T-helper 1 cell treated with Interleukin-12 subunit alpha and Interleukin-12 subunit beta and Interleukin-4 antibody, amounts not matched to agents 30 μg/mL and 1 μg/mL, for 36 hours (primary cell): ENCODE measurements at regions not wholly inside any gene's neighbourhood (a gene's known extent, or its start where the extent isn't known, plus 50 kb on each side); places are given as distances from the start of the nearest gene placed in this dataset.
"Not testable (repeated sequence)": the region's sequence is repeated elsewhere in the genome, so short reads cannot be mapped to it uniquely, and the experiment has no call there.

ENCODE experiments used
- H3K27ac Mint-ChIP-seq: one replicate; pipeline ENCODE4 v1.8.0; 2021; ENCODE audit warnings: mild to moderate bottlenecking, mixed read lengths
- H3K27me3 Mint-ChIP-seq: one replicate; pipeline ENCODE4 v1.8.0; 2021; ENCODE audit warnings: low read depth, mixed read lengths
- H3K36me3 Mint-ChIP-seq: one replicate; pipeline ENCODE4 v1.8.0; 2021; ENCODE audit warnings: low read depth, mixed read lengths
- H3K4me1 Mint-ChIP-seq: one replicate; pipeline ENCODE4 v1.8.0; 2021; ENCODE audit warnings: low read depth, mixed read lengths
- H3K4me3 Mint-ChIP-seq: one replicate; pipeline ENCODE4 v1.8.0; 2021; ENCODE audit warnings: mild to moderate bottlenecking, moderate library complexity, mixed read lengths
- H3K9me3 Mint-ChIP-seq: one replicate; pipeline ENCODE4 v1.8.0; 2021; ENCODE audit warnings: mixed read lengths

DNA sequence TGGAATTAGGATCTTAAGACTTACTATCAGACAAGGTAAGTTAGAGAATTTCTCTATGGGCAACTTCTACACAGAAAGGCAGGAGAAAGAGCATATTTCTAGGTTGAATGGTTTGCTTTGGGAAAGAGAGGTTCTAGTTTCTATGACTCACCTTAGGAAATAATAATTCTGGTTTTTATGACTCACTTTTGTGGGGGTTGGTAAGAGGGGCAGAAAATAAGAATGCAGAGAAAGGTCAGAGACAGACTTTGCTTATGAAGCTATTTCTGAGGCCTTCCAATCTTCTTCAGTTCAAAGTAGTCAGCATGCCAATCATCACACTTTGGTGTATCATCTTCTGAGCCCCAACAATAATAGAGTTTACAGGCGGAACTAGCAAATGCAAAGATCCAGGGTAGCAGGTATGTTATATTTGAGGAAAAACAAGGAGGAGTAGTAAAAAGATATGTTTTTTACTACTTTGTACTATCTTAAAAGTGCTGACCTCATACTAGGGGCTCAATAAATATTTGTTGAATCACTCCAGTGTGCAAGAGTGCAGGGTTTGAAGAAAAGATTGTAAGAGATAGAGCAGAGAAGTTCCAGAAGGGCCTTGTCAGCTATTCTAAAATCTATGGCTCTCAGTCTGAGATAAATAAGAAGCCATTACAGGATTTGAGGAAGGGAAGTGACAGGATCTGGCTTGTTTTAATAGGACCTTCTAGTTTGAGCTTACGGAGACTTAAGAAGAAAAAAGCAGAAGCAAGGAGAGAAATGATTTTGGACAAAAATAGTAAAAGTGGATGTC is 56.7 kb upstream of the LRFN5 start:
- Mint-ChIP-seq H3K9me3 (no peaks in the 10 kb centered on the region), H3K4me1 (no peaks in the 10 kb centered on the region), H3K36me3 (no peaks in the 10 kb centered on the region), H3K4me3 (no peak overlapping the region), H3K27ac (no peak overlapping the region), H3K27me3 (no peaks in the 10 kb centered on the region)

DNA sequence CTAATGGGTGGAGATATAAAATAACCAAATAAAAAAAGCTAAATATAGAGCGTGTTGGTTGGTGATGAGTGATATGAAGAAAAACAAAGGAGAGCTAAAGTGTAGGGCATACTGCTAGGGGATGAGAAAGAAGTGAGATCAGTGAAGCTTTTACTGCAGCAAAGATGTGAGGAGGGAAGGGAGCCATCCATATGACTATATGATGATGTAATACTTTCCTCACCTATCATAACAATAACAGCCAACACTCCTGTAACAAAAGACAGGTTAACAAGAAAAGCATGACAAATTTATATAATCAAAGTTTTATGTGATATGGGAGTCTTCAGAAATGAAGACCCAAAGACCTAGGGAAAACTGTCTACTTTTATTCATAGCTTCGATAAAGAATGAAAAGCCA is 57.4 kb upstream of the LRFN5 start:
- H3K9me3 Mint-ChIP-seq = peaks cover 5% of the 10 kb centered on the region
- no peaks in the 10 kb centered on the region for H3K27me3 Mint-ChIP-seq
- no peaks in the 10 kb centered on the region for H3K36me3 Mint-ChIP-seq
- no peak overlapping the region for H3K27ac Mint-ChIP-seq
- no peak overlapping the region for H3K4me3 Mint-ChIP-seq
- H3K4me1 Mint-ChIP-seq = no peaks in the 10 kb centered on the region

DNA sequence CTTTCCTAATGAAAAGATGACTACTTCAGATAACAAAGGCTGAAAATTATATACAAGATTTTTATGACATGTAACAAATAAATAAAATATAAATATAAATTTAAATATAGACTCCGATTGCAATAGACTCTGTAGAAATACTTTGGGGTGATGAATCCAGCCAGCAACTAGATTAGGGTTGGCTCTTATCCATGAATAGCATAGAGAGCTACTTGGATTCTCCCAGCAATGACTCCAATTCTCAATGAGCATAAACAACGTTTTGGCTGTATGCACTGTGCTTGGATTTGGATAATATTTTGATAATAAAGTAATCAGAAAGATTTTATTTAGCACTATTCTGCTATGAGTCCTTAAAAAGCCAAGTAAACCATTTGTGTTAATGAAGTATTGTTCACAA is 58.0 kb upstream of the LRFN5 start:
- no peak overlapping the region for H3K27ac Mint-ChIP-seq
- no peaks in the 10 kb centered on the region for H3K4me1 Mint-ChIP-seq
- H3K27me3 Mint-ChIP-seq = no peaks in the 10 kb centered on the region
- peaks cover 11% of the 10 kb centered on the region for H3K9me3 Mint-ChIP-seq
- H3K36me3 Mint-ChIP-seq = no peaks in the 10 kb centered on the region
- H3K4me3 Mint-ChIP-seq = no peak overlapping the region

DNA sequence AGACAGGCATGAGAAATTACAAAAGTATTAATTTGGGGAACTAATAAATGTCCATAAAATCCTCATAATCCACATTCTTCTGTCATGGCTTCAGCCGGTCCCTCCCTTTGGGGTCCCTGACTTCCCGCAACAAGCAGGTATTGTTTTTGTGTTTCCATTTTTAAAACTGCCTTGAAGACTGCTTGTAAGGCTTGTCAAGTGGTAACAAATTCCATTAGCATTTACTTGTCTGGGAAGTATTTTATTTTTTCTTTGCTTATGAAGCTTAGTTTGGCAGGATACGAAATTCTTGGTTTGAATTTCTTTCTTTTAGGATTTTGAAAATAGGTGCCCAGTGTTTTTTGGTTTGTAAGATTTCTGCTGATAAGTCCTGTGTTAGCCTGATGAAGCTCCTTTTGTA is 65.3 kb upstream of the LRFN5 start:
- no peaks in the 10 kb centered on the region for H3K36me3 Mint-ChIP-seq
- no peak overlapping the region for H3K4me3 Mint-ChIP-seq
- no peaks in the 10 kb centered on the region for H3K4me1 Mint-ChIP-seq
- no peaks in the 10 kb centered on the region for H3K27me3 Mint-ChIP-seq
- H3K9me3 Mint-ChIP-seq = peaks cover 23% of the 10 kb centered on the region
- H3K27ac Mint-ChIP-seq = no peak overlapping the region

GRCh38 chr14:41532255-41532654 is 74.4 kb upstream of the LRFN5 start:
- Mint-ChIP-seq H3K4me1 (no peaks in the 10 kb centered on the region), H3K4me3 (no peak overlapping the region), H3K9me3 (no peaks in the 10 kb centered on the region), H3K27me3 (no peaks in the 10 kb centered on the region), H3K36me3 (no peaks in the 10 kb centered on the region), H3K27ac (no peak overlapping the region)

DNA sequence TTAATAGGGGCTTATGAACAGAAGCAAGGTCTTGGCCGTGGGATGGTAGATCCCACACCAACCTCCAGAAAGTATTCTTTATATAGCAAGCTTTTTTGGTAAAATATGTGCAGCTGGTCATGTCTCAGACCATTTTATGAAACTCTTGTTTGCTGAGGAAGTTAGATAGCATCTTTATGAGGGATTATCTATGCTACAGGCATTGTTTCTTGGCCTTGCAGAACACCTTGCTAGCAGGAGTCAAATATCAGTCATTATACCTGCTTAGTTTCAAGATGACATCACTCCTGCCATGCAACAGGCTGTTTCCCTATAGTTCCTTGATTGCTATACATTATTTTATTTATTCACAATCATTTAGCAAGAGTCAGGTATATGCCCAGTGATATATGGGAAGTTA is 84.8 kb upstream of the LRFN5 start:
- no peak overlapping the region for H3K4me3 Mint-ChIP-seq
- H3K4me1 Mint-ChIP-seq = no peaks in the 10 kb centered on the region
- H3K27ac Mint-ChIP-seq = no peak overlapping the region
- H3K36me3 Mint-ChIP-seq = no peaks in the 10 kb centered on the region
- H3K27me3 Mint-ChIP-seq = no peaks in the 10 kb centered on the region
- H3K9me3 Mint-ChIP-seq = peaks cover 16% of the 10 kb centered on the region

- H3K36me3 Mint-ChIP-seq, H3K4me1 Mint-ChIP-seq, H3K27me3 Mint-ChIP-seq, H3K4me3 Mint-ChIP-seq, H3K27ac Mint-ChIP-seq: not testable (repeated sequence)
- peaks cover 13% of the 10 kb centered on the region for H3K9me3 Mint-ChIP-seq
These were observed 88.6 kb upstream of the LRFN5 start for GRCh38 chr14:41518030-41518429.

DNA sequence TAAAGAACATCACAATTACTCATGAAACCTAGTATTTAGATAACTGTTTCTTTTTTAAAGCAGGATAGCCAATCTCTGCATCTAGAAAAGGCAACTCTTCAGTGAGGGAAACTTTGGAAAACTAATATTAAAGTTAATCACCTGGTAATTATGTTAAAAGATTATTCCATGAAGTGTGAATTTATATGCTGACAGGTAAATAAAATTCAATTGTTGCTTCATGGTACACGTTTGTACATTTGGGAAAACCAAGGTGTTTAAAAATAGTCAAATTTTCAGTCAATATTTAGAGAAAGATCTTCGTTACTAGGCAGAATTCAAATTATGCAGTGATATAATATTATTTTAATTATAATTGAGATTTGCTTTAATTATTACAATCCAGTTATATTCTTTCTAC is 100.1 kb upstream of the LRFN5 start:
- H3K27me3 Mint-ChIP-seq = no peaks in the 10 kb centered on the region
- H3K4me3 Mint-ChIP-seq = no peak overlapping the region
- no peak overlapping the region for H3K27ac Mint-ChIP-seq
- H3K36me3 Mint-ChIP-seq = no peaks in the 10 kb centered on the region
- H3K9me3 Mint-ChIP-seq = no peaks in the 10 kb centered on the region
- no peaks in the 10 kb centered on the region for H3K4me1 Mint-ChIP-seq

DNA sequence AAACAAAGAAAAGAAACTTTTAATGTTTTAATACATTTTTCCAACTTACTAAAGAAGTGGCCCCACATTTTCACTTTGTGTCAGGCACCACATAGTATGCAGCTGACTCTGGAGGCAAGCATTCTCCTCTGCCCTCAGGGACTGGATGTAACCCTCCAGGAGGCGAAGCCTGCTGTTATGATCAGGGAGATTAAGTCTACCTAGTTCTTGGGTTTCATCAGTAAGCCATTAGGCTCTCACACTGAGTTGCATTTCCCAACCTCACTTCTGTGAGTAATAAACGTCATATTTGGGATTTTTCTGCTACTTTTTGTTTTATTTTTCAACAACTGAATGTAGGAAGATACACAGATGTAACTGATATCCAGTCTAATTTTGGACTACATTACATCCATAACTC is 101.2 kb upstream of the LRFN5 start:
- H3K9me3 Mint-ChIP-seq = no peaks in the 10 kb centered on the region
- no peaks in the 10 kb centered on the region for H3K27me3 Mint-ChIP-seq
- no peaks in the 10 kb centered on the region for H3K36me3 Mint-ChIP-seq
- no peak overlapping the region for H3K27ac Mint-ChIP-seq
- H3K4me3 Mint-ChIP-seq = no peak overlapping the region
- H3K4me1 Mint-ChIP-seq = no peaks in the 10 kb centered on the region

GRCh38 chr14:41498959-41499358 is 107.7 kb upstream of the LRFN5 start:
- no peaks in the 10 kb centered on the region for H3K9me3 Mint-ChIP-seq
- H3K36me3 Mint-ChIP-seq = no peaks in the 10 kb centered on the region
- no peaks in the 10 kb centered on the region for H3K4me1 Mint-ChIP-seq
- no peak overlapping the region for H3K27ac Mint-ChIP-seq
- no peak overlapping the region for H3K4me3 Mint-ChIP-seq
- no peaks in the 10 kb centered on the region for H3K27me3 Mint-ChIP-seq

DNA sequence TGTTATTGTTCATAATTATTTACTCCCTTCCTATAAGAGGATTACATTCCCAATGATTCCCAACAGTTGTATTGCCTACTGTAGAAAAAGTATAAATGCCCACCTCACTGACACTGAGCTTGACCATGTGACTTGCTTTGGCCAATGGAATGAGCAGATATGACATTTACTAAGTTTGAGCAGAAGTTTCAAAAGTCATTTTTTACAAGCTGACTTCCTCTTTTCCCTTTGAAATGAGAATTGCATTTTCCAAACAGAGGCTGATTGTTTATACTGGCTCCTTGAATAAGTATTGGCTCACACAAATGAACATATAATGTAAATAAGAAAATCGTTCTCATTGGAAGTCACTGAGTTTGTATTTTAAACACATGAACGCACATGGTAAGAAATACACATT is 116.4 kb upstream of the LRFN5 start:
- Mint-ChIP-seq H3K36me3 (no peaks in the 10 kb centered on the region), H3K9me3 (peaks cover 11% of the 10 kb centered on the region), H3K27me3 (no peaks in the 10 kb centered on the region), H3K27ac (no peak overlapping the region), H3K4me3 (no peak overlapping the region), H3K4me1 (no peaks in the 10 kb centered on the region)

GRCh38 chr14:41489315-41489972 is 117.2 kb upstream of the LRFN5 start:
- H3K9me3 Mint-ChIP-seq = peaks cover 11% of the 10 kb centered on the region
- no peaks in the 10 kb centered on the region for H3K27me3 Mint-ChIP-seq
- H3K4me3 Mint-ChIP-seq = no peak overlapping the region
- H3K36me3 Mint-ChIP-seq = no peaks in the 10 kb centered on the region
- no peak overlapping the region for H3K27ac Mint-ChIP-seq
- no peaks in the 10 kb centered on the region for H3K4me1 Mint-ChIP-seq

GRCh38 chr14:41488401-41488800 is 118.3 kb upstream of the LRFN5 start:
- Mint-ChIP-seq H3K4me1 (no peaks in the 10 kb centered on the region), H3K4me3 (no peak overlapping the region), H3K9me3 (peaks cover 11% of the 10 kb centered on the region), H3K27me3 (no peaks in the 10 kb centered on the region), H3K36me3 (no peaks in the 10 kb centered on the region), H3K27ac (no peak overlapping the region)

DNA sequence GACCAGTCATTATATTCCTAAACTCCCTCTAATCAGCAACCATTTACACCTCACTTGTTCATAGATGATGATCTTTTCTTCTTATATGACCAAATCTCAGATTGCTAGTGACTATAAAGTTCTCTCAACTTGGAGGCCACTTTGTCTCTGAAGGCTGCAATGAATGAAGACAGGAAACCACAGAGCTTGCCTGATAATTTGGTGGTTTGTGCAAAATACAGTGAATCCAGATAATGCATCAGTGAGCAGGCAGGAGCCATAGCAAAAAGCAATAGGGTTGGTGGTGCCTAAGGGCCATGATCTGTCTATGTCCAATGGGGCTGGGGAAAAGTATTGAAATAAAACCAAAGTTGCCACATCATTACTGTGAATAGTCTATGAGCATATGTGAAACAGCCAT is 123.8 kb upstream of the LRFN5 start:
- Mint-ChIP-seq H3K9me3 (no peaks in the 10 kb centered on the region), H3K27me3 (no peaks in the 10 kb centered on the region), H3K27ac (no peak overlapping the region), H3K36me3 (no peaks in the 10 kb centered on the region), H3K4me1 (no peaks in the 10 kb centered on the region), H3K4me3 (no peak overlapping the region)

DNA sequence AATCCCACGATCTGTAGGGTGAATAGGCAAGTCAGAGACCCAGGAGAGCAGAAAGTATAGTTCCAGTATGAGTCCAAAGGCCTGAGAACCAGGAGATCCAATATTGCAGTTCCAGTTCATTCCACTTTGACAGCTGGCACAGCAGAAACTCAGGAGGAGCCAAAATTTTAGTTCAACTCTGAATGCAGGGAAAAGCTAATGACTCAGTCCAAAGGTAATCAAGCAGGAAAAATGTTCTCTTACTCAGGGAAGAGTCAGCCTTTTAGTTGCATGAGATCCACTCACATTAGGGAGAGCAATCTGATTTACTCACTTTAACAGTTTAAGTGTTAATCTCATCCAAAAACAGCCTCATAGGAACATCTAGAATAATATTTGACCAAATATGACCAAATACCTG is 130.2 kb upstream of the LRFN5 start:
- H3K9me3 Mint-ChIP-seq = peaks cover under 1% of the 10 kb centered on the region
- H3K27ac Mint-ChIP-seq = no peak overlapping the region
- H3K36me3 Mint-ChIP-seq = no peaks in the 10 kb centered on the region
- H3K4me3 Mint-ChIP-seq = no peak overlapping the region
- H3K4me1 Mint-ChIP-seq = no peaks in the 10 kb centered on the region
- no peaks in the 10 kb centered on the region for H3K27me3 Mint-ChIP-seq
